Smooth muscle cell (in vitro differentiated cells): ENCODE measurements at regions not wholly inside any gene's neighbourhood (a gene's known extent, or its start where the extent isn't known, plus 50 kb on each side); places are given as distances from the start of the nearest gene placed in this dataset.

Experiments
- DNase-seq: peaks from one replicate; lab custom pipeline; 2025; ENCODE audit not compliant: unreplicated experiment; lab: John Stamatoyannopoulos, UW
- H2AFZ ChIP-seq: fragments of 200-600 bp; sonication (generic); 2 replicates; pipeline ENCODE4 v1.6.0; 2016; ENCODE audit warnings: antibody characterized with exemption, low read depth, mild to moderate bottlenecking
- H3F3A ChIP-seq: fragments of 200-600 bp; sonication (generic); 2 replicates; pipeline ENCODE4 v1.6.0; 2017; ENCODE audit warnings: antibody characterized with exemption, low read depth
- H3K27ac ChIP-seq: fragments of 200-600 bp; sonication (generic); 2 replicates; pipeline ENCODE4 v1.5.1; 2016; ENCODE audit warnings: low read depth, mild to moderate bottlenecking
- H3K27me3 ChIP-seq: fragments of 200-600 bp; sonication (generic); 2 replicates; pipeline ENCODE4 v1.6.1; 2016; ENCODE audit warnings: low read depth, mild to moderate bottlenecking
- H3K36me3 ChIP-seq: fragments of 200-600 bp; sonication (generic); 2 replicates; pipeline ENCODE4 v1.5.1; 2016; ENCODE audit warnings: low read depth
- H3K4me1 ChIP-seq: fragments of 200-600 bp; sonication (generic); 2 replicates; pipeline ENCODE4 v1.5.1; 2016; ENCODE audit warnings: low read depth
- H3K4me2 ChIP-seq: fragments of 200-600 bp; sonication (generic); 2 replicates; pipeline ENCODE4 v1.6.0; 2016; ENCODE audit warnings: mild to moderate bottlenecking
- H3K4me3 ChIP-seq: fragments of 200-600 bp; sonication (generic); 2 replicates; pipeline ENCODE4 v1.5.1; 2016; ENCODE audit warnings: mild to moderate bottlenecking
- H3K79me2 ChIP-seq: fragments of 200-600 bp; sonication (generic); 2 replicates; pipeline ENCODE4 v1.6.0; 2016; ENCODE audit warnings: low read depth, mild to moderate bottlenecking
- H3K9ac ChIP-seq: fragments of 200-600 bp; sonication (generic); 2 replicates; pipeline ENCODE4 v1.6.0; 2016; ENCODE audit warnings: low read depth
- H3K9me3 ChIP-seq: fragments of 200-600 bp; sonication (generic); replicated peaks from 2 replicates; pipeline ENCODE4 v1.5.1; 2016; ENCODE audit warnings: low read depth
- H4K20me1 ChIP-seq: fragments of 200-600 bp; sonication (generic); 2 replicates; pipeline ENCODE4 v1.6.0; 2016; ENCODE audit warnings: low read depth
- WGBS: methylation state at CpG from one replicate; pipeline ENCODE4 v1.1.7; 2016; ENCODE audit warnings: low lambda C conversion rate; 5-methylcytosine and 5-hydroxymethylcytosine counted together
- TF ChIP-seq, protein P1 (sequence below): fragments of 200-600 bp; sonication (generic); IDR thresholded peaks from 2 replicates; pipeline ENCODE4 v1.5.1; 2017; ENCODE audit warnings: borderline replicate concordance, mild to moderate bottlenecking, antibody characterized with exemption; ENCODE audit not compliant: insufficient read depth, poor library complexity, severe bottlenecking

DNA sequence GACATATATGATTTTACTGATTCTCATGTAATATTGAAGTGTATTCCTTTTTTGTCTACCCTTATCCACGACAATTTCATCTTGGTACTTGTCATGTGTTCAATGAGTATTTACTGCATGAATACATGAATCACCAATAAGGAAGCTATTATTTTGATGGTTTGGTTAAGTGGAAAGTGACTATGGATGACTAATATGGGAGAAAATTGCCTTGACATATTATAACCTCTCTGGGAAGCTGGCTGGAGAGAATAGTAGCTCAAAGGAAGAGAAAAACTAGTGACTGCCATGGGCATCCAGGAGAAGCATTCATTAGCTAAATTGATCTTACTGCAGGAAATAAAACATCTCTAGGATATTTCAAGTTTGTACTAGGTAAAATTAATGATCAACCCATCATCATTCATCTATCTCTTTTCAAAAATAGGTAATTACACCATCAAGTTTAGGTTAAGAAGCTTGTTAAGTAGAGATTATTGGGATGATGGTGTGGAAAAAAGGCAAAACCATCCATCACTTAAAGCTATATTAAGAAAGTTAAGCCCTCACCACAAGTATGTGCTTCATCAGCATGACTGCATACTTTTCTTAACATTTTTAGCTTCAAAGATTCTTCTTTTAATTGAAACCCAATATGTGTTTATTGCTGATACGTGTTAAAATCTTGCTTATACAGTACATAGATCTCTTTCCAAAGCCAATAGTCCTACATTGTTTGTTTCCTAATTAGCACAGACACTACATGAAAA lies 455.2 kb upstream of the ARPP21 start:
- no peaks in the 10 kb centered on the region for H3F3A ChIP-seq
- H3K36me3 ChIP-seq, result no peaks in the 10 kb centered on the region
- 57% methylated on average over 2 of the region's 2 CpGs for WGBS
- H3K4me1 ChIP-seq, result no peaks in the 10 kb centered on the region
- no peak overlapping the region for H3K4me3 ChIP-seq
- H3K4me2 ChIP-seq, result no peak overlapping the region
- H3K9ac ChIP-seq, result no peak overlapping the region
- DNase-seq, result no peak
- no peaks in the 10 kb centered on the region for H3K9me3 ChIP-seq
- peak overlapping the region; percentile 54 for H3K27ac ChIP-seq
- H3K27me3 ChIP-seq, result no peaks in the 10 kb centered on the region
- no peaks in the 10 kb centered on the region for H4K20me1 ChIP-seq
- no peak overlapping the region for H2AFZ ChIP-seq
- TF ChIP-seq, protein P1, sequence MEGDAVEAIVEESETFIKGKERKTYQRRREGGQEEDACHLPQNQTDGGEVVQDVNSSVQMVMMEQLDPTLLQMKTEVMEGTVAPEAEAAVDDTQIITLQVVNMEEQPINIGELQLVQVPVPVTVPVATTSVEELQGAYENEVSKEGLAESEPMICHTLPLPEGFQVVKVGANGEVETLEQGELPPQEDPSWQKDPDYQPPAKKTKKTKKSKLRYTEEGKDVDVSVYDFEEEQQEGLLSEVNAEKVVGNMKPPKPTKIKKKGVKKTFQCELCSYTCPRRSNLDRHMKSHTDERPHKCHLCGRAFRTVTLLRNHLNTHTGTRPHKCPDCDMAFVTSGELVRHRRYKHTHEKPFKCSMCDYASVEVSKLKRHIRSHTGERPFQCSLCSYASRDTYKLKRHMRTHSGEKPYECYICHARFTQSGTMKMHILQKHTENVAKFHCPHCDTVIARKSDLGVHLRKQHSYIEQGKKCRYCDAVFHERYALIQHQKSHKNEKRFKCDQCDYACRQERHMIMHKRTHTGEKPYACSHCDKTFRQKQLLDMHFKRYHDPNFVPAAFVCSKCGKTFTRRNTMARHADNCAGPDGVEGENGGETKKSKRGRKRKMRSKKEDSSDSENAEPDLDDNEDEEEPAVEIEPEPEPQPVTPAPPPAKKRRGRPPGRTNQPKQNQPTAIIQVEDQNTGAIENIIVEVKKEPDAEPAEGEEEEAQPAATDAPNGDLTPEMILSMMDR, result no peak
- no peaks in the 10 kb centered on the region for H3K79me2 ChIP-seq

DNA sequence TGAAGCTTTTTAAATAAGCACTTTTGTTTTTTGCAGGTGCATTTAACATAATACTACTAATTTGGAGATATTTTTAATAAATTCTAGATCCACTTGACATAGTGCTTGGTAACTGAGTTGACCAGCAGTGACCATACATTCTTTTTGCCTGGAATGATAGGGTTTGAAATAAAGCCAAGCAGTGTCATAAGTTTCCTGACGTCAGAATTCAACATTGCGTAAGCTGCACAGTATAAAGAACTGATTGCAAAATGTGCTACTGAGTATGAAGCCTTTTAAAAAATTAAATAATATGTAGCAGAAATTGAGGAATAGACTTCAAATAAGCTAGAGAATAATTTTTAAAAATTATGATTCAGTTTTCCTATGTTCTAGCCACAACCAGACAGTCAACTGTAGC lies 454.6 kb upstream of the ARPP21 start:
- no peak overlapping the region for H2AFZ ChIP-seq
- H3K4me2 ChIP-seq, result no peak overlapping the region
- H3K27ac ChIP-seq, result no peak overlapping the region
- WGBS, result 71% methylated on average over 2 of the region's 2 CpGs
- H3K4me1 ChIP-seq, result no peaks in the 10 kb centered on the region
- no peaks in the 10 kb centered on the region for H3K27me3 ChIP-seq
- TF ChIP-seq, protein P1, result no peak
- no peak overlapping the region for H3K4me3 ChIP-seq
- no peaks in the 10 kb centered on the region for H3K36me3 ChIP-seq
- no peaks in the 10 kb centered on the region for H3K79me2 ChIP-seq
- no peaks in the 10 kb centered on the region for H4K20me1 ChIP-seq
- H3K9ac ChIP-seq, result no peak overlapping the region
- no peaks in the 10 kb centered on the region for H3K9me3 ChIP-seq
- no peaks in the 10 kb centered on the region for H3F3A ChIP-seq
- no peak for DNase-seq

DNA sequence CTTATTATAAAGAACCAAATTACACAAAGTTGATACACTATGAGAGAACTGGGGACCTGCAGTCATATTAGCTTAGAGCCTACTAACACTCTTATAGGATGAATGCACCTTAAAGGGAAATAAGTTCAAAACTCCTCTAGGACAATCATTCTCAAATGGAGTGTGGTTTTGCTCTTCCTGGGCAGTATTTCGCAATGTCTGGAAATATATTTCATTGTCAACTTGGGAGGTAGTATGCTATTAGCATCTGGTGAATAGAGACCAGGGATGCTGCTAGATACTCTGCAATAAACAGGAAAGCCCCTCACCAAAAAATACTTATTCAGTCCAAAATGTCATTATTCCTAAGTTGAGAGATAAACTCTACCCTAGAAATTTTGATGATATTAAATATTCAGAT lies 451.4 kb upstream of the ARPP21 start:
- Histone ChIP-seq H4K20me1 (no peaks in the 10 kb centered on the region), H3K9ac (no peak overlapping the region), H3K4me3 (no peak overlapping the region), H3F3A (no peaks in the 10 kb centered on the region), H3K36me3 (no peaks in the 10 kb centered on the region), H3K4me1 (no peaks in the 10 kb centered on the region), H3K4me2 (no peak overlapping the region), H2AFZ (no peak overlapping the region), H3K27ac (no peak overlapping the region), H3K9me3 (no peaks in the 10 kb centered on the region), H3K27me3 (no peaks in the 10 kb centered on the region), H3K79me2 (no peaks in the 10 kb centered on the region)
- TF ChIP-seq, protein P1, result no peak
- no peak for DNase-seq
- WGBS, result 79% methylated on average over 1 of the region's 1 CpG

DNA sequence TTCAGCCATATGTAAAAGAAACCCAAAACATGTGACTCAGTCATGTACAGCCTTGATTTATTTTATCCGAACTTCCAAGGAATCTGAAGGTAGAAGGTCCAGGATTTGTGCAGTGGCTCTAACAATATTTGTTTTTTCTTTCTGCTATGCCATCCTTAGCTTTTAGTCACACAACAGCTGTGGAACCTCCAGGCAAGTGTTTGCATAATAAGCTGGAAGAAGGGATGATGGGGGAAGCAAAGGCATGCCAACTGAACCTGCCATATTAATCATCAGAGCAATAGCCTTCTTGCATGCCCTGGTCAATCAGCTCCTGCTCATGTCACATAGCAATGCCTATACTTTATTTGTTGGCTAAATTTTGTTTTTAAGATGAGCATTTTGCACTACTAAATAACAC lies 444.7 kb upstream of the ARPP21 start:
- no peaks in the 10 kb centered on the region for H3F3A ChIP-seq
- no peak overlapping the region for H3K27ac ChIP-seq
- no peaks in the 10 kb centered on the region for H4K20me1 ChIP-seq
- H3K36me3 ChIP-seq, result no peaks in the 10 kb centered on the region
- no peaks in the 10 kb centered on the region for H3K79me2 ChIP-seq
- no peaks in the 10 kb centered on the region for H3K9me3 ChIP-seq
- 93% methylated on average over 1 of the region's 1 CpG for WGBS
- no peak overlapping the region for H3K4me3 ChIP-seq
- no peak overlapping the region for H3K4me2 ChIP-seq
- H3K4me1 ChIP-seq, result no peaks in the 10 kb centered on the region
- TF ChIP-seq, protein P1, result no peak
- H2AFZ ChIP-seq, result no peak overlapping the region
- H3K9ac ChIP-seq, result no peak overlapping the region
- no peak for DNase-seq
- no peaks in the 10 kb centered on the region for H3K27me3 ChIP-seq
